Uterus (tissue), 2 donors: ENCODE measurements at regions not wholly inside any gene's neighbourhood (a gene's known extent, or its start where the extent isn't known, plus 50 kb on each side); places are given as distances from the start of the nearest gene placed in this dataset.

Experiments
- POLR2A ChIP-seq, 2 donors: fragments of 450-650 bp; IDR thresholded peaks; one replicate each; pipeline ENCODE4 v1.6.1; 2016; ENCODE audit warnings: antibody characterized with exemption in 2 of 2, mild to moderate bottlenecking in 1 of 2, moderate library complexity in 1 of 2
- TF ChIP-seq, protein P1 (sequence below), 4 experiments: fragments of 200-600 bp in 2 of 4; fragments of 450-650 bp in 2 of 4; sonication (generic) in 2 of 4; IDR thresholded peaks; one replicate each; pipeline ENCODE4 v1.5.1; 2016 to 2019; ENCODE audit warnings: antibody characterized with exemption in 4 of 4, mild to moderate bottlenecking in 2 of 4, moderate library complexity in 1 of 4

GRCh38 chr20:23257848-23258746, 92.5 kb upstream of the NXT1 start:
- TF ChIP-seq POLR2A (IDR thresholded peaks at IDR 0.05): no peak
- TF ChIP-seq, protein P1, sequence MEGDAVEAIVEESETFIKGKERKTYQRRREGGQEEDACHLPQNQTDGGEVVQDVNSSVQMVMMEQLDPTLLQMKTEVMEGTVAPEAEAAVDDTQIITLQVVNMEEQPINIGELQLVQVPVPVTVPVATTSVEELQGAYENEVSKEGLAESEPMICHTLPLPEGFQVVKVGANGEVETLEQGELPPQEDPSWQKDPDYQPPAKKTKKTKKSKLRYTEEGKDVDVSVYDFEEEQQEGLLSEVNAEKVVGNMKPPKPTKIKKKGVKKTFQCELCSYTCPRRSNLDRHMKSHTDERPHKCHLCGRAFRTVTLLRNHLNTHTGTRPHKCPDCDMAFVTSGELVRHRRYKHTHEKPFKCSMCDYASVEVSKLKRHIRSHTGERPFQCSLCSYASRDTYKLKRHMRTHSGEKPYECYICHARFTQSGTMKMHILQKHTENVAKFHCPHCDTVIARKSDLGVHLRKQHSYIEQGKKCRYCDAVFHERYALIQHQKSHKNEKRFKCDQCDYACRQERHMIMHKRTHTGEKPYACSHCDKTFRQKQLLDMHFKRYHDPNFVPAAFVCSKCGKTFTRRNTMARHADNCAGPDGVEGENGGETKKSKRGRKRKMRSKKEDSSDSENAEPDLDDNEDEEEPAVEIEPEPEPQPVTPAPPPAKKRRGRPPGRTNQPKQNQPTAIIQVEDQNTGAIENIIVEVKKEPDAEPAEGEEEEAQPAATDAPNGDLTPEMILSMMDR (IDR thresholded peaks at IDR 0.05): no peak
